Left cardiac atrium (tissue), 4 donors: ENCODE measurements at regions not wholly inside any gene's neighbourhood (a gene's known extent, or its start where the extent isn't known, plus 50 kb on each side); places are given as distances from the start of the nearest gene placed in this dataset.
A peak's percentile ranks its signal among the peaks of the same experiment; 100 is the strongest.
"Not testable (repeated sequence)": the region's sequence is repeated elsewhere in the genome, so short reads cannot be mapped to it uniquely, and the experiment has no call there.

Experiments
- ATAC-seq, 2 donors: fragments of 200-7000 bp; cut with Tn5 transposase; one replicate each; pipeline ENCODE4 v1.9.1; 2020; ENCODE audit warnings: mild to moderate bottlenecking in 2 of 2, moderate library complexity in 2 of 2
- DNase-seq: peaks from one replicate; pipeline ENCODE4 v3.0.0-alpha.2; 2020
- intact Hi-C, 2 donors: fragments of 100-400 bp; cut with DNase I; formaldehyde crosslinking; loops; one replicate each; pipeline versions ENCODE4 v1.14.1 to v1.15.1; 2022 to 2023
- donor health status: DM: no; HTN: yes; CAD: no.
- donor health status: DM: no; HTN: yes; CAD: no; lungs with severe emphysema.
- donor health status: DM: yes; HTN: yes; CAD: no.
- donor health status: Dilated cardiomyopathy.

GRCh38 chr2:194103941-194104659 is 1552.9 kb upstream of the SLC39A10 start:
- DNase-seq (no peak), ATAC-seq (no peak)
- intact Hi-C loops = no loop called here

- intact Hi-C loops = no loop called here
- no peak for ATAC-seq
Observed at GRCh38 chr2:194102546-194102945, 1554.5 kb upstream of the SLC39A10 start.

GRCh38 chr2:194100201-194100600 is 1556.8 kb upstream of the SLC39A10 start:
- ATAC-seq (no peak), DNase-seq (no peak)
- intact Hi-C loops = no loop called here

More at GRCh38 chr2:194102546-194102945, 1554.5 kb upstream of the SLC39A10 start:
- no peak for DNase-seq

- intact Hi-C loops = no loop called here
- DNase-seq (no peak), ATAC-seq (no peak)
Observed at GRCh38 chr2:194096402-194096801, 1560.6 kb upstream of the SLC39A10 start.

GRCh38 chr2:194095359-194095758 is 1561.7 kb upstream of the SLC39A10 start:
- DNase-seq = no peak
- intact Hi-C loops = no loop called here
- no peak for ATAC-seq

GRCh38 chr2:194090251-194090905 is 1566.6 kb upstream of the SLC39A10 start:
- DNase-seq (peak; percentile 15), ATAC-seq (no peak)
- intact Hi-C loops = no loop called here

- intact Hi-C loops = no loop called here
- ATAC-seq (no peak), DNase-seq (no peak)
Observed at GRCh38 chr2:194087089-194087958, 1569.7 kb upstream of the SLC39A10 start.

GRCh38 chr2:194086129-194086528 is 1570.9 kb upstream of the SLC39A10 start:
- DNase-seq (no peak), ATAC-seq (no peak)
- intact Hi-C loops = no loop called here

- no peak for DNase-seq
- intact Hi-C loops = no loop called here
- no peak for ATAC-seq
Observed at GRCh38 chr2:194079989-194080388, 1577.0 kb upstream of the SLC39A10 start.

GRCh38 chr2:194077366-194077765 is 1579.7 kb upstream of the SLC39A10 start:
- ATAC-seq = no peak
- intact Hi-C loops = no loop called here
- no peak for DNase-seq

- intact Hi-C loops = no loop called here
- ATAC-seq (no peak), DNase-seq (no peak)
Observed at GRCh38 chr2:194062401-194062800, 1594.6 kb upstream of the SLC39A10 start.

GRCh38 chr2:194060269-194060668 is 1596.8 kb upstream of the SLC39A10 start:
- intact Hi-C loops = no loop called here
- DNase-seq = no peak

GRCh38 chr2:194054313-194054712 is 1602.7 kb upstream of the SLC39A10 start:
- no peak for DNase-seq
- intact Hi-C loops = no loop called here
- no peak for ATAC-seq

More at GRCh38 chr2:194060269-194060668, 1596.8 kb upstream of the SLC39A10 start:
- ATAC-seq = no peak

- no peak for ATAC-seq
- intact Hi-C loops = no loop called here
- DNase-seq = no peak
Observed at GRCh38 chr2:194044321-194044720, 1612.7 kb upstream of the SLC39A10 start.

- ATAC-seq, intact Hi-C loops, DNase-seq: not testable (repeated sequence)
Observed at GRCh38 chr2:194021130-194021529, 1635.9 kb upstream of the SLC39A10 start.

GRCh38 chr2:194020155-194020554 is 1636.9 kb upstream of the SLC39A10 start:
- intact Hi-C loops = no loop called here
- ATAC-seq (no peak), DNase-seq (no peak)

GRCh38 chr2:194015751-194016150 is 1641.3 kb upstream of the SLC39A10 start:
- DNase-seq (no peak), ATAC-seq (no peak)
- intact Hi-C loops = no loop called here

- intact Hi-C loops = no loop called here
- ATAC-seq (no peak), DNase-seq (no peak)
Observed at GRCh38 chr2:194014639-194015038, 1642.4 kb upstream of the SLC39A10 start.

- intact Hi-C loops = no loop called here
- ATAC-seq = no peak
- no peak for DNase-seq
Observed at GRCh38 chr2:194004590-194005206, 1652.3 kb upstream of the SLC39A10 start.

- intact Hi-C loops = no loop called here
- ATAC-seq (no peak), DNase-seq (no peak)
Observed at GRCh38 chr2:194003911-194004310, 1653.1 kb upstream of the SLC39A10 start.
